IPS-NIHi11 (cell line): ENCODE measurements at regions not wholly inside any gene's neighbourhood (a gene's known extent, or its start where the extent isn't known, plus 50 kb on each side); places are given as distances from the start of the nearest gene placed in this dataset.

Source experiments
- DNase-seq: peaks from one replicate; pipeline ENCODE4 v3.0.0; 2012; ENCODE audit warnings: mixed read lengths, low spot score

- no peak for DNase-seq
Measured at GRCh38 chr3:180538493-180538892, 63.5 kb upstream of the TTC14 start.

DNA sequence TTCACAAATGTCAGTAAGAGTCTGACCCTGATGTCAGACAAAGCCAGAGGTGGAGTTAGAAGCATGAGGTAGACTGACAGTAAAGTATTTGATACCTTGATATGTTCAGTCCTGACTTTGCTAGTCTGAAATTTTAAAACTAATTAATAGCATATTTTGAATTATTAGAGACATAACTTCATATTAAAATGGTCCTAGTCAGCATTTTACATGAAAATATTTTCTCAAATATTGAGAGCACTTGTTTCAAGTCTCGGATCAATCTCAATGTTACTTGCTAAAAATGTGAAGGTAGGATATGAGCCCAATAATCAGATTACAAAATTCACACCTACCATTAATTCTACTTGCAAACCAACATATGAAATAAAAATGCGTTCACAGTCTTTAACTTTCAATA is 58.1 kb upstream of the TTC14 start:
- DNase-seq, result no peak

- DNase-seq, result no peak
Measured at GRCh38 chr3:180546863-180547262, 55.1 kb upstream of the TTC14 start.

DNA sequence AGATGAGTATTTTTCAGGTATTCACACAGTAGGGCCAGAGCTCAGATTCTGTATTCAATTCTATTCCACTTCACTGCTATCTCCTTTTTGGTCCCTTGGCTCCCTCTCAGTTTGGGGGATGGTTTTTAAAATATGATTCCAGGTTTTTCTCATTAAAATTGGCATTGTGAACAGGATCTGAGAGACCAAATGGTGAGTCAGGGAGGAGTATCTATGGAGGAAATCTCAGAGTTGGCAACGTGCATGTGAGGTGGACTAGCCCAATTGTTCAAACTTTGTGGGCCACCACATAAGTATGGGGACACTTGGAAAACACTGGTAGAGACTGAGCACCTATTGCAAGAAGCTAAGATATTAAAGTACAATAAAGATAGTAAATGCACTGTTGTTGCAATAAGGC is 53.9 kb upstream of the TTC14 start:
- no peak for DNase-seq
